SK-N-MC (cell line): ENCODE measurements at regions not wholly inside any gene's neighbourhood (a gene's known extent, or its start where the extent isn't known, plus 50 kb on each side); places are given as distances from the start of the nearest gene placed in this dataset.

Experiments used
- EZH2 ChIP-seq: fragments of 200-600 bp; sonication (generic); IDR thresholded peaks from one replicate; pipeline ENCODE4 v1.6.1; 2017; ENCODE audit warnings: antibody characterized with exemption
- POLR2AphosphoS5 ChIP-seq: IDR thresholded peaks from 2 replicates; pipeline ENCODE4 v1.6.1; 2012; ENCODE audit warnings: mild to moderate bottlenecking, low read depth, low read length, borderline replicate concordance

- TF ChIP-seq POLR2AphosphoS5 (no peak), EZH2 (no peak)
Measured at GRCh38 chr2:161570424-161571050, 53.7 kb upstream of the SLC4A10 start.
